Nephron (organoid): ENCODE measurements at regions not wholly inside any gene's neighbourhood (a gene's known extent, or its start where the extent isn't known, plus 50 kb on each side); places are given as distances from the start of the nearest gene placed in this dataset.
"Not testable (repeated sequence)": the region's sequence is repeated elsewhere in the genome, so short reads cannot be mapped to it uniquely, and the experiment has no call there.

Experiments
- H3K27ac Mint-ChIP-seq, 3 experiments: 2 replicates each; pipeline ENCODE4 v1.8.0; 2020; ENCODE audit warnings: mixed read lengths in 3 of 3, mild to moderate bottlenecking in 2 of 3, moderate library complexity in 1 of 3
- H3K27me3 Mint-ChIP-seq: 2 replicates; pipeline ENCODE4 v1.8.0; 2021; ENCODE audit warnings: low read depth, mild to moderate bottlenecking, moderate library complexity, mixed read lengths
- H3K36me3 Mint-ChIP-seq: 2 replicates; pipeline ENCODE4 v1.8.0; 2020; ENCODE audit warnings: low read depth, mixed read lengths
- H3K4me1 Mint-ChIP-seq: 2 replicates; pipeline ENCODE4 v1.8.0; 2020; ENCODE audit warnings: mixed read lengths
- H3K4me3 Mint-ChIP-seq, 3 experiments: 2 replicates each; pipeline ENCODE4 v1.8.0; 2020; ENCODE audit warnings: mild to moderate bottlenecking in 3 of 3, mixed read lengths in 3 of 3, moderate library complexity in 2 of 3
- H3K9me3 Mint-ChIP-seq: 2 replicates; pipeline ENCODE4 v1.8.0; 2020; ENCODE audit warnings: mixed read lengths
- CTCF ChIP-seq, 3 experiments: fragments of 200-600 bp; sonication (generic); IDR thresholded peaks; one replicate each; pipeline ENCODE4 v1.5.0; 2021; ENCODE audit warnings: antibody characterized with exemption in 3 of 3; ENCODE audit not compliant: unreplicated experiment in 3 of 3

GRCh38 chr5:107743373-107744000 is 72.8 kb upstream of the EFNA5 start:
- Mint-ChIP-seq H3K27ac (no peak overlapping the region), H3K27me3 (no peaks in the 10 kb centered on the region), H3K4me1 (no peaks in the 10 kb centered on the region), H3K9me3 (peaks cover 12% of the 10 kb centered on the region), H3K4me3 (no peak overlapping the region), H3K36me3 (no peaks in the 10 kb centered on the region)
- TF ChIP-seq CTCF (IDR thresholded peaks at IDR 0.05; ENCODE audit: unreplicated experiment in 3 of 3): no peak

- Mint-ChIP-seq H3K4me3 (no peak overlapping the region), H3K4me1 (no peaks in the 10 kb centered on the region), H3K36me3 (no peaks in the 10 kb centered on the region), H3K27me3 (no peaks in the 10 kb centered on the region), H3K27ac (no peak overlapping the region), H3K9me3 (peaks cover 12% of the 10 kb centered on the region)
- TF ChIP-seq CTCF (IDR thresholded peaks at IDR 0.05; ENCODE audit: unreplicated experiment in 3 of 3): no peak
Measured at GRCh38 chr5:107739661-107740060, 68.9 kb upstream of the EFNA5 start.

- Mint-ChIP-seq H3K4me3 (no peak overlapping the region), H3K27me3 (no peaks in the 10 kb centered on the region), H3K4me1 (no peaks in the 10 kb centered on the region), H3K9me3 (peaks cover 12% of the 10 kb centered on the region), H3K27ac (no peak overlapping the region), H3K36me3 (no peaks in the 10 kb centered on the region)
- TF ChIP-seq CTCF (IDR thresholded peaks at IDR 0.05; ENCODE audit: unreplicated experiment in 3 of 3): no peak
Measured at GRCh38 chr5:107736638-107737037, 65.9 kb upstream of the EFNA5 start.

GRCh38 chr5:107736089-107736488 is 65.4 kb upstream of the EFNA5 start:
- H3K4me1 Mint-ChIP-seq, H3K36me3 Mint-ChIP-seq, H3K27me3 Mint-ChIP-seq, H3K27ac Mint-ChIP-seq, H3K4me3 Mint-ChIP-seq, H3K9me3 Mint-ChIP-seq: not testable (repeated sequence)

- Mint-ChIP-seq H3K36me3 (no peaks in the 10 kb centered on the region), H3K27ac (no peak overlapping the region), H3K4me1 (no peaks in the 10 kb centered on the region), H3K4me3 (no peak overlapping the region), H3K27me3 (no peaks in the 10 kb centered on the region), H3K9me3 (peaks cover 4% of the 10 kb centered on the region)
- TF ChIP-seq CTCF (IDR thresholded peaks at IDR 0.05; ENCODE audit: unreplicated experiment in 3 of 3): no peak
Measured at GRCh38 chr5:107735558-107735957, 64.8 kb upstream of the EFNA5 start.

- H3K4me1 Mint-ChIP-seq: no peaks in the 10 kb centered on the region
- H3K4me3 Mint-ChIP-seq: no peak overlapping the region
- no peak overlapping the region for H3K27ac Mint-ChIP-seq
- no peak for TF ChIP-seq CTCF (IDR thresholded peaks at IDR 0.05; ENCODE audit: unreplicated experiment in 3 of 3)
- H3K9me3 Mint-ChIP-seq: peaks cover 29% of the 10 kb centered on the region
- H3K36me3 Mint-ChIP-seq: no peaks in the 10 kb centered on the region
- no peaks in the 10 kb centered on the region for H3K27me3 Mint-ChIP-seq
Measured at GRCh38 chr5:107726896-107727295, 56.2 kb upstream of the EFNA5 start.
